Calu3 (cell line): ENCODE measurements at regions not wholly inside any gene's neighbourhood (a gene's known extent, or its start where the extent isn't known, plus 50 kb on each side); places are given as distances from the start of the nearest gene placed in this dataset.

Source experiments
- BruUV-seq: library from RNA; stranded (reverse); fragments of 400-500 nt; replicated peaks from 2 replicates; lab custom pipeline; 2021; lab: Mats Ljungman, UMichigan
- CTCF ChIA-PET: fragments of 300-600 bp; sonication (Branson Sonifier 250); formaldehyde crosslinking; loops from one replicate; lab custom pipeline; 2022; ENCODE audit warnings: antibody characterized with exemption; lab: Charles Lee
- DNase-seq: peaks from one replicate; pipeline ENCODE4 v3.0.0; 2022
- H3K27ac Mint-ChIP-seq: one replicate; pipeline ENCODE4 v1.8.0; 2022; ENCODE audit warnings: mixed read lengths; ENCODE audit not compliant: unreplicated experiment
- H3K27me3 Mint-ChIP-seq: one replicate; pipeline ENCODE4 v1.8.0; 2022; ENCODE audit warnings: mixed read lengths; ENCODE audit not compliant: unreplicated experiment
- H3K36me3 Mint-ChIP-seq: one replicate; pipeline ENCODE4 v1.8.0; 2022; ENCODE audit warnings: mild to moderate bottlenecking, moderate library complexity, mixed read lengths; ENCODE audit not compliant: insufficient read depth, unreplicated experiment
- H3K4me1 Mint-ChIP-seq: one replicate; pipeline ENCODE4 v1.8.0; 2022; ENCODE audit warnings: mild to moderate bottlenecking, low read depth, mixed read lengths; ENCODE audit not compliant: unreplicated experiment
- H3K4me3 Mint-ChIP-seq: one replicate; pipeline ENCODE4 v1.8.0; 2022; ENCODE audit warnings: mild to moderate bottlenecking, low read depth, moderate library complexity, mixed read lengths; ENCODE audit not compliant: unreplicated experiment
- H3K9me3 Mint-ChIP-seq: one replicate; pipeline ENCODE4 v1.8.0; 2022; ENCODE audit warnings: low read depth, mixed read lengths; ENCODE audit not compliant: unreplicated experiment
- CTCF ChIP-seq: fragments of 200-600 bp; IDR thresholded peaks from one replicate; pipeline ENCODE4 v1.8.0; 2022; ENCODE audit warnings: antibody characterized with exemption; ENCODE audit not compliant: unreplicated experiment
- intact Hi-C: fragments of 100-400 bp; cut with micrococcal nuclease; formaldehyde crosslinking; loops from one replicate; pipeline ENCODE4 v1.10.0; 2022; ENCODE audit not compliant: unreplicated experiment

GRCh38 chr2:155695505-155695904 is 637.0 kb downstream of the NR4A2 start:
- BruUV-seq: no TSS peak
- H3K4me3 Mint-ChIP-seq: no peak overlapping the region
- no peak for TF ChIP-seq CTCF

DNA sequence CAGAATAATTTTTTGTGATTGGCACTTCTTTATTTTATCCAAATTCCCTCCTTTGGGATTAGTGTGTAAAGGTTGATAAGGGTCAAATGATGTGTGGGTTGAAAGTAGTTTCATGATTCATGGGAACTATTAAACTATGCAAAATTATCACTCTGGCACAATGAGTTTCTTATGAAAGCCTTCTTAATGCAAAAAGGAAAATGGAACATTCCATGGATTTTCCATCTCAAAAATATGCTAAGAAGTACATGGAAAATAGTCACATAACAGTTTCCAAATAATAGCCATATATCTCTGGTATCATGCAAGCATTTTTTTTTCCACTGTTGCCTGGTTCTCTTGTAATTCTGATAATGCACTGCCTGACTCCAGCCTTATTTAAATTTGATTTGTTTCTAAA is 639.7 kb downstream of the NR4A2 start:
- intact Hi-C loops: loop anchor here (5.0 kb wide), 1 partner anchor 316 kb away; no protein-coding TSS in a partner anchor
- no peaks in the 10 kb centered on the region for H3K27me3 Mint-ChIP-seq
- no TSS peak for BruUV-seq
- no peak overlapping the region for H3K27ac Mint-ChIP-seq
- peaks cover 2% of the 10 kb centered on the region for H3K9me3 Mint-ChIP-seq
- no peaks in the 10 kb centered on the region for H3K36me3 Mint-ChIP-seq
- H3K4me1 Mint-ChIP-seq: no peaks in the 10 kb centered on the region
- no peak for TF ChIP-seq CTCF
- H3K4me3 Mint-ChIP-seq: no peak overlapping the region
- CTCF ChIA-PET: no interaction called here
- DNase-seq: no peak

More at GRCh38 chr2:155695505-155695904, 637.0 kb downstream of the NR4A2 start:
- Mint-ChIP-seq H3K9me3 (peaks cover 2% of the 10 kb centered on the region), H3K36me3 (no peaks in the 10 kb centered on the region), H3K27me3 (no peaks in the 10 kb centered on the region), H3K27ac (no peak overlapping the region), H3K4me1 (no peaks in the 10 kb centered on the region)
- intact Hi-C loops: no loop called here
- DNase-seq: no peak
- CTCF ChIA-PET: no interaction called here

GRCh38 chr2:155692106-155692505 is 640.4 kb downstream of the NR4A2 start:
- H3K4me1 Mint-ChIP-seq: no peaks in the 10 kb centered on the region
- H3K36me3 Mint-ChIP-seq: no peaks in the 10 kb centered on the region
- intact Hi-C loops: loop anchor here (5.0 kb wide), 1 partner anchor 315 kb away; no protein-coding TSS in a partner anchor
- H3K4me3 Mint-ChIP-seq: no peak overlapping the region
- TF ChIP-seq CTCF: no peak
- CTCF ChIA-PET: no interaction called here
- no peaks in the 10 kb centered on the region for H3K27me3 Mint-ChIP-seq
- no peaks in the 10 kb centered on the region for H3K9me3 Mint-ChIP-seq
- no TSS peak for BruUV-seq
- no peak overlapping the region for H3K27ac Mint-ChIP-seq
- DNase-seq: no peak

GRCh38 chr2:155690785-155691184 is 641.7 kb downstream of the NR4A2 start:
- intact Hi-C loops: loop anchor here (5.0 kb wide), 1 partner anchor 313 kb away; no protein-coding TSS in a partner anchor
- no peaks in the 10 kb centered on the region for H3K9me3 Mint-ChIP-seq
- H3K36me3 Mint-ChIP-seq: no peaks in the 10 kb centered on the region
- no peak for DNase-seq
- no peaks in the 10 kb centered on the region for H3K4me1 Mint-ChIP-seq
- H3K27ac Mint-ChIP-seq: no peak overlapping the region
- no TSS peak for BruUV-seq
- CTCF ChIA-PET: interaction anchor here (0.5 kb wide), 1 partner anchor 533 kb away, joined by 3 read pairs; no protein-coding TSS in a partner anchor
- no peak overlapping the region for H3K4me3 Mint-ChIP-seq
- no peaks in the 10 kb centered on the region for H3K27me3 Mint-ChIP-seq
- TF ChIP-seq CTCF: no peak
